ENCODE measurements at regions not wholly inside any gene's neighbourhood (a gene's known extent, or its start where the extent isn't known, plus 50 kb on each side); places are given as distances from the start of the nearest gene placed in this dataset.

GRCh38 chr5:63025679-63026078, 447.1 kb downstream of the LRRC70 start (continued):
- no peak for TF ChIP-seq ATF2 (CRISPR knock-in tag; IDR thresholded peaks at IDR 0.05; ENCODE audit: borderline replicate concordance, low read depth)

- Mint-ChIP-seq H3K27me3 (ENCODE audit: low read depth) (no peaks in the 10 kb centered on the region), H3K4me1 (no peaks in the 10 kb centered on the region), H3K27ac (no peak overlapping the region), H3K36me3 (0 out of 2 replicates have a peak, but pooled peaks cover 3% of the 10 kb centered on the region), H3K4me3 (no peak overlapping the region), H3K9me3 (peaks cover 21% of the 10 kb centered on the region)
- ChIA-PET CTCF (no interaction called here), POLR2A (no interaction called here)
- ATAC-seq: no peak
- TF ChIP-seq ZNF396 (CRISPR knock-in tag; IDR thresholded peaks at IDR 0.05; ENCODE audit: borderline replicate concordance) (no peak), CDX4 (CRISPR knock-in tag; IDR thresholded peaks at IDR 0.05; ENCODE audit: borderline replicate concordance) (no peak), TEAD1 (CRISPR knock-in tag; IDR thresholded peaks at IDR 0.05) (no peak), ZNF219 (CRISPR knock-in tag; IDR thresholded peaks at IDR 0.05; ENCODE audit: borderline replicate concordance) (no peak), USF2 (CRISPR knock-in tag; IDR thresholded peaks at IDR 0.05) (no peak), STAT6 (CRISPR knock-in tag; conservative IDR thresholded peaks at IDR 0.05; ENCODE audit: low read depth) (no peak), AR (CRISPR knock-in tag; IDR thresholded peaks at IDR 0.05) (no peak), E2F1 (CRISPR knock-in tag; IDR thresholded peaks at IDR 0.05) (no peak), ELF4 (CRISPR knock-in tag; IDR thresholded peaks at IDR 0.05; ENCODE audit: low read depth) (no peak), ZSCAN18 (CRISPR knock-in tag; IDR thresholded peaks at IDR 0.05) (no peak)
- DNase-seq (ENCODE audit: low spot score): no peak
These were observed 443.8 kb downstream of the LRRC70 start for GRCh38 chr5:63022403-63022802.

- Mint-ChIP-seq H3K9me3 (peaks cover 45% of the 10 kb centered on the region), H3K27me3 (ENCODE audit: low read depth) (peaks cover 2% of the 10 kb centered on the region; the same call in 1 of the 2 replicates)
- CTCF ChIA-PET: no interaction called here
- TF ChIP-seq MAX (CRISPR knock-in tag; IDR thresholded peaks at IDR 0.05): no peak
- TF ChIP-seq HMGXB4 (CRISPR knock-in tag; IDR thresholded peaks at IDR 0.05): no peak
- no peak for TF ChIP-seq GABPB1 (CRISPR knock-in tag; IDR thresholded peaks at IDR 0.05)
- TF ChIP-seq ETV6 (CRISPR knock-in tag; IDR thresholded peaks at IDR 0.05): no peak
- no peak for TF ChIP-seq ZNF671 (CRISPR knock-in tag; IDR thresholded peaks at IDR 0.05)
- TF ChIP-seq USF2 (CRISPR knock-in tag; IDR thresholded peaks at IDR 0.05): no peak
- no peak for TF ChIP-seq ZNF423 (CRISPR knock-in tag; IDR thresholded peaks at IDR 0.05)
- no peak for TF ChIP-seq ZNF219 (CRISPR knock-in tag; IDR thresholded peaks at IDR 0.05; ENCODE audit: borderline replicate concordance)
- no peak for TF ChIP-seq IRF2 (CRISPR knock-in tag; IDR thresholded peaks at IDR 0.05; ENCODE audit: borderline replicate concordance, low read depth)
These were observed 432.5 kb downstream of the LRRC70 start for GRCh38 chr5:63011158-63011557.

More at GRCh38 chr5:63011158-63011557, 432.5 kb downstream of the LRRC70 start:
- DNase-seq (ENCODE audit: low spot score) (no peak), ATAC-seq (no peak)
- no peak overlapping the region for H3K27ac Mint-ChIP-seq
- POLR2A ChIA-PET: no interaction called here
- H3K4me3 Mint-ChIP-seq: no peak overlapping the region
- H3K4me1 Mint-ChIP-seq: no peaks in the 10 kb centered on the region
- H3K36me3 Mint-ChIP-seq: peaks cover 16% of the 10 kb centered on the region
